ENCODE measurements at regions not wholly inside any gene's neighbourhood (a gene's known extent, or its start where the extent isn't known, plus 50 kb on each side); places are given as distances from the start of the nearest gene placed in this dataset.

DNA sequence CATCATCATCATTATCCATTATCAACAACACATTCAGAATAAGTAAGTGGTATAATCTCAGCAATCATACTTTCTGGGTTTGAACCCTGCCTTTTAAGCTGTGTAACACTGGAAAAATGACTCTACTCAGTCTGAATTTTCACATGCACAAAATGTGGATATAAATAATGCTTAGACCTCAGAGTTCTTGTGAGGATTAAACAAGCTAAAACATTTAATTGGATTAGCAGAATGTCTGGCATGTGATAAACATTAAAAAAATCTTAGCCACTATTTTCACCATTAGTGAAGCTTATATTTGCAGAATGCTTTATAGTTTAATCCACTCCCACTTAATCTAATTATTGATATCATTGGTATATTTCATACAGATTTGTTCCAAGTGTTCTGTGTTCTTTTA is 412.3 kb downstream of the RFC3 start:
- no peak overlapping the region for H3K9ac ChIP-seq (ENCODE audit: low read depth in 1 of 2, low read length in 2 of 2)
- no peak overlapping the region for H3K27ac ChIP-seq (ENCODE audit: low read depth in 1 of 2, low read length in 2 of 2)
- H3K4me1 ChIP-seq (ENCODE audit: control insufficient read depth in 4 of 4, insufficient read depth in 4 of 4, low read length in 3 of 4): no peaks in the 10 kb centered on the region
- no peak for DNase-seq (ENCODE audit: low spot score)
- no peaks in the 10 kb centered on the region for H3K36me3 ChIP-seq (ENCODE audit: control insufficient read depth in 4 of 4, insufficient read depth in 3 of 4, low read depth in 1 of 4, low read length in 3 of 4)
- no peaks in the 10 kb centered on the region for H3K9me3 ChIP-seq (ENCODE audit: control insufficient read depth in 4 of 4, low read length in 3 of 4)
- no peaks in the 10 kb centered on the region for H3K27me3 ChIP-seq (ENCODE audit: control insufficient read depth in 4 of 4, insufficient read depth in 4 of 4, low read length in 3 of 4)
- no peak overlapping the region for H3K4me3 ChIP-seq (ENCODE audit: low read depth in 1 of 3, low read length in 3 of 3)
- TF ChIP-seq HNF4A (conservative IDR thresholded peaks at IDR 0.05) (no peak), YY1 (IDR thresholded peaks at IDR 0.05) (no peak)

GRCh38 chr13:34241332-34241731 is 423.4 kb downstream of the RFC3 start:
- Histone ChIP-seq H3K9me3 (ENCODE audit: control insufficient read depth in 4 of 4, low read length in 3 of 4) (peaks cover 0 to 2% (median 0%) of the 10 kb centered on the region in 4 donors), H3K27me3 (ENCODE audit: control insufficient read depth in 4 of 4, insufficient read depth in 4 of 4, low read length in 3 of 4) (no peaks in the 10 kb centered on the region), H3K27ac (ENCODE audit: low read depth in 1 of 2, low read length in 2 of 2) (no peak overlapping the region), H3K36me3 (ENCODE audit: control insufficient read depth in 4 of 4, insufficient read depth in 3 of 4, low read depth in 1 of 4, low read length in 3 of 4) (no peaks in the 10 kb centered on the region), H3K4me1 (ENCODE audit: control insufficient read depth in 4 of 4, insufficient read depth in 4 of 4, low read length in 3 of 4) (no peaks in the 10 kb centered on the region), H3K9ac (ENCODE audit: low read depth in 1 of 2, low read length in 2 of 2) (no peak overlapping the region), H3K4me3 (ENCODE audit: low read depth in 1 of 3, low read length in 3 of 3) (no peak overlapping the region)
- DNase-seq (ENCODE audit: low spot score): no peak
- TF ChIP-seq, protein P1, sequence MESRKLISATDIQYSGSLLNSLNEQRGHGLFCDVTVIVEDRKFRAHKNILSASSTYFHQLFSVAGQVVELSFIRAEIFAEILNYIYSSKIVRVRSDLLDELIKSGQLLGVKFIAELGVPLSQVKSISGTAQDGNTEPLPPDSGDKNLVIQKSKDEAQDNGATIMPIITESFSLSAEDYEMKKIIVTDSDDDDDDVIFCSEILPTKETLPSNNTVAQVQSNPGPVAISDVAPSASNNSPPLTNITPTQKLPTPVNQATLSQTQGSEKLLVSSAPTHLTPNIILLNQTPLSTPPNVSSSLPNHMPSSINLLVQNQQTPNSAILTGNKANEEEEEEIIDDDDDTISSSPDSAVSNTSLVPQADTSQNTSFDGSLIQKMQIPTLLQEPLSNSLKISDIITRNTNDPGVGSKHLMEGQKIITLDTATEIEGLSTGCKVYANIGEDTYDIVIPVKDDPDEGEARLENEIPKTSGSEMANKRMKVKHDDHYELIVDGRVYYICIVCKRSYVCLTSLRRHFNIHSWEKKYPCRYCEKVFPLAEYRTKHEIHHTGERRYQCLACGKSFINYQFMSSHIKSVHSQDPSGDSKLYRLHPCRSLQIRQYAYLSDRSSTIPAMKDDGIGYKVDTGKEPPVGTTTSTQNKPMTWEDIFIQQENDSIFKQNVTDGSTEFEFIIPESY (IDR thresholded peaks at IDR 0.05): no peak
- TF ChIP-seq GABPA (IDR thresholded peaks at IDR 0.05 in 1 of 2, conservative IDR thresholded peaks at IDR 0.05 in 1 of 2): no peak
- no peak for TF ChIP-seq TAF1 (conservative IDR thresholded peaks at IDR 0.05)
- TF ChIP-seq FOXA1 (IDR thresholded peaks at IDR 0.05): no peak
- TF ChIP-seq EGR1 (IDR thresholded peaks at IDR 0.05; ENCODE audit: low read depth in 2 of 2): no peak
- TF ChIP-seq YY1 (IDR thresholded peaks at IDR 0.05): no peak
- TF ChIP-seq FOXA2 (IDR thresholded peaks at IDR 0.05): no peak
- TF ChIP-seq RAD21 (IDR thresholded peaks at IDR 0.05): no peak
- TF ChIP-seq JUND (IDR thresholded peaks at IDR 0.05): no peak
- TF ChIP-seq MAX (IDR thresholded peaks at IDR 0.05): no peak
- no peak for TF ChIP-seq SP1 (IDR thresholded peaks at IDR 0.05)
- TF ChIP-seq, protein P2, sequence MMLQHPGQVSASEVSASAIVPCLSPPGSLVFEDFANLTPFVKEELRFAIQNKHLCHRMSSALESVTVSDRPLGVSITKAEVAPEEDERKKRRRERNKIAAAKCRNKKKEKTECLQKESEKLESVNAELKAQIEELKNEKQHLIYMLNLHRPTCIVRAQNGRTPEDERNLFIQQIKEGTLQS (IDR thresholded peaks at IDR 0.05): no peak
- no peak for TF ChIP-seq RXRA (IDR thresholded peaks at IDR 0.05)
- TF ChIP-seq CTCF (IDR thresholded peaks at IDR 0.05; ENCODE audit: low read depth, low read length, missing input control): no peak
- TF ChIP-seq HNF4A (conservative IDR thresholded peaks at IDR 0.05): no peak
- TF ChIP-seq NR2F2 (IDR thresholded peaks at IDR 0.05): no peak
- no peak for TF ChIP-seq HNF4G (IDR thresholded peaks at IDR 0.05)
- TF ChIP-seq, protein P3, sequence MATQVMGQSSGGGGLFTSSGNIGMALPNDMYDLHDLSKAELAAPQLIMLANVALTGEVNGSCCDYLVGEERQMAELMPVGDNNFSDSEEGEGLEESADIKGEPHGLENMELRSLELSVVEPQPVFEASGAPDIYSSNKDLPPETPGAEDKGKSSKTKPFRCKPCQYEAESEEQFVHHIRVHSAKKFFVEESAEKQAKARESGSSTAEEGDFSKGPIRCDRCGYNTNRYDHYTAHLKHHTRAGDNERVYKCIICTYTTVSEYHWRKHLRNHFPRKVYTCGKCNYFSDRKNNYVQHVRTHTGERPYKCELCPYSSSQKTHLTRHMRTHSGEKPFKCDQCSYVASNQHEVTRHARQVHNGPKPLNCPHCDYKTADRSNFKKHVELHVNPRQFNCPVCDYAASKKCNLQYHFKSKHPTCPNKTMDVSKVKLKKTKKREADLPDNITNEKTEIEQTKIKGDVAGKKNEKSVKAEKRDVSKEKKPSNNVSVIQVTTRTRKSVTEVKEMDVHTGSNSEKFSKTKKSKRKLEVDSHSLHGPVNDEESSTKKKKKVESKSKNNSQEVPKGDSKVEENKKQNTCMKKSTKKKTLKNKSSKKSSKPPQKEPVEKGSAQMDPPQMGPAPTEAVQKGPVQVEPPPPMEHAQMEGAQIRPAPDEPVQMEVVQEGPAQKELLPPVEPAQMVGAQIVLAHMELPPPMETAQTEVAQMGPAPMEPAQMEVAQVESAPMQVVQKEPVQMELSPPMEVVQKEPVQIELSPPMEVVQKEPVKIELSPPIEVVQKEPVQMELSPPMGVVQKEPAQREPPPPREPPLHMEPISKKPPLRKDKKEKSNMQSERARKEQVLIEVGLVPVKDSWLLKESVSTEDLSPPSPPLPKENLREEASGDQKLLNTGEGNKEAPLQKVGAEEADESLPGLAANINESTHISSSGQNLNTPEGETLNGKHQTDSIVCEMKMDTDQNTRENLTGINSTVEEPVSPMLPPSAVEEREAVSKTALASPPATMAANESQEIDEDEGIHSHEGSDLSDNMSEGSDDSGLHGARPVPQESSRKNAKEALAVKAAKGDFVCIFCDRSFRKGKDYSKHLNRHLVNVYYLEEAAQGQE (IDR thresholded peaks at IDR 0.05): no peak
- WGBS: 72% methylated on average over 5 of the region's 5 CpGs

All from liver (tissue), 8 donors.